ENCODE measurements at regions not wholly inside any gene's neighbourhood (a gene's known extent, or its start where the extent isn't known, plus 50 kb on each side); places are given as distances from the start of the nearest gene placed in this dataset.
"Not testable (repeated sequence)": the region's sequence is repeated elsewhere in the genome, so short reads cannot be mapped to it uniquely, and the experiment has no call there.

GRCh38 chr13:90664200-90664599 is 683.3 kb upstream of the MIR17HG start:
- not testable (repeated sequence) for DNase-seq

- DNase-seq = no peak
These were observed 673.7 kb upstream of the MIR17HG start for GRCh38 chr13:90673746-90674145.

- DNase-seq = no peak
These were observed 672.4 kb upstream of the MIR17HG start for GRCh38 chr13:90675129-90675528.

- DNase-seq = no peak
These were observed 666.7 kb upstream of the MIR17HG start for GRCh38 chr13:90680826-90681225.

GRCh38 chr13:90683711-90684131 is 663.8 kb upstream of the MIR17HG start:
- no peak for DNase-seq

GRCh38 chr13:90686442-90686841 is 661.0 kb upstream of the MIR17HG start:
- peak; percentile 26 to 65 for DNase-seq

GRCh38 chr13:90689111-90689510 is 658.4 kb upstream of the MIR17HG start:
- DNase-seq = no peak

- no peak for DNase-seq
These were observed 656.9 kb upstream of the MIR17HG start for GRCh38 chr13:90690458-90691080.

GRCh38 chr13:90696254-90696653 is 651.2 kb upstream of the MIR17HG start:
- no peak for DNase-seq

GRCh38 chr13:90696656-90697055 is 650.8 kb upstream of the MIR17HG start:
- DNase-seq = no peak

- DNase-seq = no peak
These were observed 647.1 kb upstream of the MIR17HG start for GRCh38 chr13:90700340-90700739.

- DNase-seq = no peak
These were observed 646.2 kb upstream of the MIR17HG start for GRCh38 chr13:90701264-90701663.

- DNase-seq = no peak
These were observed 645.4 kb upstream of the MIR17HG start for GRCh38 chr13:90702050-90702449.

- DNase-seq = no peak
These were observed 640.9 kb upstream of the MIR17HG start for GRCh38 chr13:90706631-90707030.

GRCh38 chr13:90708128-90708527 is 639.4 kb upstream of the MIR17HG start:
- DNase-seq = no peak

- no peak for DNase-seq
These were observed 638.2 kb upstream of the MIR17HG start for GRCh38 chr13:90709319-90709718.

- no peak for DNase-seq
These were observed 637.2 kb upstream of the MIR17HG start for GRCh38 chr13:90710164-90710759.

- peak; percentile 58 to 64 for DNase-seq
These were observed 633.9 kb upstream of the MIR17HG start for GRCh38 chr13:90713441-90714133.

GRCh38 chr13:90715485-90715884 is 632.0 kb upstream of the MIR17HG start:
- DNase-seq = no peak

GRCh38 chr13:90717451-90717936 is 630.0 kb upstream of the MIR17HG start:
- no peak for DNase-seq

- no peak for DNase-seq
These were observed 628.0 kb upstream of the MIR17HG start for GRCh38 chr13:90719461-90719860.

GRCh38 chr13:90721937-90722336 is 625.5 kb upstream of the MIR17HG start:
- no peak for DNase-seq

- no peak for DNase-seq
These were observed 624.1 kb upstream of the MIR17HG start for GRCh38 chr13:90723381-90723780.

GRCh38 chr13:90726375-90726774 is 621.1 kb upstream of the MIR17HG start:
- DNase-seq = no peak
